Head of caudate nucleus (tissue), 42 donors: ENCODE measurements at regions not wholly inside any gene's neighbourhood (a gene's known extent, or its start where the extent isn't known, plus 50 kb on each side); places are given as distances from the start of the nearest gene placed in this dataset.

ENCODE experiments used
- DNase-seq, 42 donors: peaks; one replicate each; pipeline versions ENCODE4 v3.0.0 to v3.0.0-alpha.2; 2020 to 2021; ENCODE audit warnings: mixed read lengths in 7 of 42
- intact Hi-C: fragments of 100-400 bp; cut with DNase I; formaldehyde crosslinking; loops from one replicate; pipeline ENCODE4 v1.15.0; 2022

DNA sequence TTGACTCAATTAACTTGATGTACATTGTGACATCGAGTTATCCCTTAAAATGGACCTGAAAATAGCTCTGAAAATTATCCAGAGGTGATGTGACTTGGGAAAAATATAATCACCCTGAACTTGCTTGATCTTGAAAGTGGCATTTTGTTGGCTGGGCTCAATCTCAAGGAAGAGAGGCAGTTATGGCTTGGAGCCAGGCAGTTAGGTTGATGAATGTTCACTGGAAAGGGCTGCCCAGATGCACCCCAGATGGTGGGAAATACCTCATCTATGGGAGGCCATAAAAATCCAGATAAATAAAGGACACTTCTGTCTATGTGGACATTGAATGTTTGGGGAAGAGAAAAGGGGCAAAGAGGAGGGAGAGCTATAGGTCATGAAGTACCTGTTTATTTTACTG is 55.7 kb upstream of the OR5AN1 start:
- intact Hi-C loops, result no loop called here
- no peak for DNase-seq

DNA sequence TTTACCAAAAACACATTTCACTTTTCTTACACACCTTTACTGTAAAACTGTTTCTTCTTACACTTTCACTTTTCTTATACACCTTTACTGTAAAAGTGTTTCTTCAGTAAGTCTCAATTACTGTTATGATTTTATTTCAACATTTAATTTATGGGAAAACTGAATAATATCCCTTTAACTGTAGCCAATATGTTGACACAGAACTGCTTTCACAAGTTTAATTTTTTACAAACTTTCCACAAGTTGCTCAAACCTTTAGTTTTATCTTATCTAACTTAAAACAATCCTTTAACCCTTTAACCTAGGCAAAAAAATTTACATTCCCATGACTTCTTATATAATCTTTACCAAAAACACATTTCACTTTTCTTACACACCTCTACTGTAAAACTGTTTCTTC is 63.3 kb upstream of the OR5AN1 start:
- intact Hi-C loops, result no loop called here
- no peak for DNase-seq

DNA sequence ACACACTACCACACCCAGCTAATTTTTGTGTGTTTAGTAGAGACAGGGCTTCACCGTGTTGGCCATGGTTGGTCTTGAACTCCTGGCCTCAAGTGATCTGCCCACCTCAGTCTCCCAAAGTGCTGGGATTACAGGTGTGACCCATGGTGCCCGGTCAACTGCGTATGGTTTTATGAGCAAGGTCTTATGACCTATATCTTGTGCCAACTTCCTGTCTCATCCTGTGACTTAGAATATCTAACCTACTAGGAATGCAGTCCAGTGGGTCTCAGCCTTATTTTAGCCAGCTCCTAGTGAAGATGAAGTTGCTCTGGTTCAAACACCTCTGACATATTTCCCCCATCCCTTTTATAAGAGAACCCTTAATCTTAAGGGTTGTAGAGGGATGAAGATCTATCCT is 66.1 kb upstream of the OR5AN1 start:
- intact Hi-C loops, result no loop called here
- DNase-seq, result no peak

DNA sequence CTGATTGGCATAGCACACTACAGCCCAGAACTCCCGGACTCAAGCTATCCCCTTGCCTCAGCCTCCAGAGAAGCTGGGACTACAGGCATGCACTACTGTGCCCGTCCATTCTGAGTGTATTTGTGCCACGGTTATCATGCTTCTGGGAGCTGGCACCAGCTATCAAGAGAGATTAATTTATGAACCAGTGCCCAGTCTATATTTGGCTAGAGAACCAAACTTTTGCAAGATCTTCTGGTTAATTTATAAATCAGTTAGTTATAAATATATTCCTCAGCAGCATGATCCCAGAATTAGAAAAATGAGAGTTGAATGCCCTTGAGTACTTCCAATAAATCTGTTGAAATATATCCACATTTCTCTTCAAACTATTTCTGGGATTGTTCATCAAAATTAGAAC is 67.5 kb upstream of the OR5AN1 start:
- DNase-seq, result no peak
- intact Hi-C loops, result no loop called here

DNA sequence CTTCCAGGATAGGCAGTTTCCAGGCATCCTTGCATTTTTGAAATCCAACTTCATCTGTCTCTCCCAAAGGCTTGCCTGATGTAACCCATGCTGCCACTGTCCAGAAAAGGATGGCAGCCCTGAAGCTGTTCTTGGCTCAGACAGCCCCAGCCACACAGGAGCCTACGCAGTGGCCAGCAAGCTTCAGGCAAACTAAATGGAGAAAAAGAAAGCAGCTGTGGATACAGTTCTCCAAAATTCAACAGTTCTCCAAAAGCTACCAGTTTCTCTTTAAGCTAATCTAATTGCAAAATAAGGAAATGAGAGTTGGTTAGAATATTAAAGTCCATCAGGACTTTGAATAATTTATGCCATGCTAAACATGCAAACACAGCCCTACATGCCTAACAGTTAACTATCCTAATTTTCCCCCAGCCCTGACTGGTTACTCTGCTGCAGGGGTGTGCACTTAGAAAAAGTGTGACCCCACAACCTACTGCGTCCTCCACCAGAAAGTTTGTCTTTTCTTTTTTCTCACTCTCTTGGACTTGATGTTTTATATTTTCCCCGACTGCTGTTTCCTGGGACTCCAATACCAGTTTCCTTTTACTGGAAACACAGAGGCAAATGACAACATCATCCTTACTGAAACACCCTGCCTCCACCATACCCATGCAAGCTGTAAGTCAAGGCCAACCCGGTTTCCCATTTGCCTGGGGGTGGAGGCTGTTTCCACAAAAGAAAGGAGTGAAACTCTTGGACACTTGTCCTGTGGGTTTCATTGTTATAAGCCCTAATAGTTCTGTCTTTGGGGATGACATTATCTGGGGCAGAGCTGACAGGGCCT is 69.1 kb upstream of the OR5AN1 start:
- no peak for DNase-seq
- intact Hi-C loops, result no loop called here

DNA sequence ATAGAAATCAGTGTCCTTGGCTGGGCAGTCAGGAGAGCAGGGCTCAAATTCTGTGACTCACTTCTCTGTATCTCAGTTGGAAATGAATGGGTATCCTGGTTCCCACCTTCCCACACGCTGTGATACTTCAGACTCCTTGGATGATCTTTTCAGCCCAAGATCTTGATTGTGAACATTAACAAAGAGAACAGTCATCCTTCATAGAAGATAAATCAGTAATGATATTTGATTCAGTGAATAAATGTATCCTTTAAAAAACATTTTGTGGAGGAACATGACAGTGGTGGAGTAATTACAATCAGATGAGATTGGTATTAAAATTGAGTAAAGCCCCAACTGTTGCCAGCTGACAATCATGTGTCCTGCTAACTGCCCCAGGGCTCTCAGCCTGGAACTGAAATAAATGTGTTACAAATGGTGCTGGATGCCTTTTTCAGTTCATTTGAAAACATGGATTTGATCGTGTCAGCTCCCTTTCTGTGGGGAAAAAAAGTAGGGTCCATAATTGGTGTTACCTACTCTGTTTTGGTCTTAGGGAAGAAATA is 72.9 kb upstream of the OR5AN1 start:
- intact Hi-C loops, result no loop called here
- DNase-seq, result no peak

DNA sequence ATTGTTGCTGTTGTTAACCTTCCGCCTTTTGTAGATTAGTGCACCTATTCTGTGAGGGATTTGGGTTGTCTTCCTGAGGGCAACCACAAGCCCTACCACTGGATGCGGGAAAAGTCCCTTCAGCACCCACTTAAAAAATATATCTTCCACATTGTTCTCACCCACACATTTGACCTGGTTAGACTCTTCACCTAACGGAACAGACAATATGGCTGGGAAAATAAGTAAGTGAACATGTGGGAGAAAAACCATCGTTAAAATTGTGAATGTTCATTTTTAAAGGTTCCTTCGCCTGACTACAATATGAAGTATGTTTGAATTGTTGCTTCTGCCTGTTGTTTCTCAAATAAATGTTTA is 72.0 kb upstream of the MPEG1 start:
- DNase-seq, result no peak
- intact Hi-C loops, result loop anchor here (5.0 kb wide), 1 partner anchor 112 kb away; the partner anchor contains the start of gene DTX4

DNA sequence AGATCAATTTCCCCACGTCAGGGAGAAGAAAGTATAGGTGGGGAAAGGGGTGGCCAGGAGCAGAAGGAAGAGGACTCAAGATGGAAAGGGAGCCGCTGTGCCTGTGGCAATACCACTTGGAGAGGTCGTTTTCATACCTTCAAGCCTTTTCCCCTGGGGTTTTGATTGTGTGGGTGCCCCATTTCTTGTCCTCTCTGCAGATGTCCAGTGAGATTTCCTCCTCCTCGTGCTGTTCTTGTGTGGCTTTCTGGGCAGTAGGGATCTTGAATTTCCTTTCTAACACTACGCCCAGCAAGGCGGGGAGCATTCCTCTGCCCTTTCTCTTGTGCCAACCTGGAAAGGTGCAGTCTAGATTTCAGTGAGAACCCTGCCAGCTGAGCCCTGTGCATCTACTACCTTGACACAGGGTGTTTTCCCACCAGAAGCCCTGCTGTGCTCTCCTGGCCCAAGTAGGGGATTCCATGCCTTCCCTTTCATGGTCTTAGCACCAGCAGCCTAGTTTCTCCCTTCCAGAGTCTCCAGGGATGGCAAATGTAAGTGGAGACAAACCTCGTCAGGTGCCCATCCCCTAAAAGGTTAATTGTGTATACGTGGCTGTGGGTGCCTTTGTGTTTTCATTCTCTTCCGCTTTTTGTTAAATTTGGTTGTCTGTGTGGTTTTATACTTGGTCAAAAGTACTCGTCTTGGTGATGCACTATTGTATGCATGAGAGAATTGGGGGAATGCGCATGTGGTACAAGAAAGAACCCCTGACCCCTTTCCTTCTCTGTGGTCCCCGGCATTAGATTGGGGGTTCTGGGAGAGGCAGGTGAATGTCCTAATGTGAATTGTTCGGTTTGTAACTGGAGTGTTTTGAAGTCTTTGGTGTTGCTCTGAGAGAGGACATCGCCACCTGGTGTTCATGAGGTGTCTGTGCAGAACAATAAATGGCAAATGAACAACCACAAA is 71.4 kb upstream of the MPEG1 start:
- DNase-seq, result peak in 34 of 42 donors; percentile 16 to 76 (median 48)
- intact Hi-C loops, result loop anchor here (5.0 kb wide), 1 partner anchor 112 kb away; the partner anchor contains the start of gene DTX4

DNA sequence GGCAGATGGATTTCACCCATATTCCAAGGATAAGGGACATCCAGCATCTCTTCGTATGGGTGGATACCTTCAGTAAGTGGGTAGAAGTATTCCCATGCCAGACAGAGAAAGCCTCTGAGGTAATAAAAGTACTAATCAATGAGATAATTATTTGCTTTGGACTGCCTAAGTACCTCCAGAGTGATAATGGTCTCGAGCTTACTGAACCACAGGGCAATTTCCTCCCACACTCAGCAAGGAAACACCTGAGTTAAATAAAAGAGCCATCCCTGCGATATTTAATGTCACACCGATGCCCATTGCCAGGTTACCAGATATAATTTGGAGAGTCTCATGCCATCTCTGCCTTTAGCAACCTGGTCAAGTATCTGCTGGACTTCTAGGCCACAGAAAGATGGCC is 70.6 kb upstream of the MPEG1 start:
- intact Hi-C loops, result loop anchor here (5.0 kb wide), 1 partner anchor 111 kb away; the partner anchor contains the start of gene DTX4
- no peak for DNase-seq

DNA sequence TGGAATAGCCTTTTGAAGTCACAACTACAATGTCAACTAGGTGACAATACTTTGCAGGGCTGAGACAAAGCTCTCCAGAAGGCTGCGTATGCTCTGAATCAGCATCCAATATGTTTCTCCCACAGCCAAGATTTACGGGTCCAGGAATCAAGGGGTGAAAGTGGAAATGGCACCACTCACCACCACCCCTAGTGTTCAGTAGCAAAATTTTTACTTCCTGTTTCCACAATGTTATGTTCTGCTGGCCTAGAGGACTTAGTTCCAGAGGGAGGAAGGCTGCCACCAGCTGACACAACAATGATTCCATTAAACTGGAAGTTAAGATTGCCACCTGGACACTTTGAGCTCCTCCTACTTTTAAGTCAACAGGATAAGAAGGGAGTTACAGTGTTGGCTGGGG is 68.5 kb upstream of the MPEG1 start:
- DNase-seq, result no peak
- intact Hi-C loops, result loop anchor here (5.0 kb wide), 1 partner anchor 109 kb away; the partner anchor contains the start of gene DTX4

DNA sequence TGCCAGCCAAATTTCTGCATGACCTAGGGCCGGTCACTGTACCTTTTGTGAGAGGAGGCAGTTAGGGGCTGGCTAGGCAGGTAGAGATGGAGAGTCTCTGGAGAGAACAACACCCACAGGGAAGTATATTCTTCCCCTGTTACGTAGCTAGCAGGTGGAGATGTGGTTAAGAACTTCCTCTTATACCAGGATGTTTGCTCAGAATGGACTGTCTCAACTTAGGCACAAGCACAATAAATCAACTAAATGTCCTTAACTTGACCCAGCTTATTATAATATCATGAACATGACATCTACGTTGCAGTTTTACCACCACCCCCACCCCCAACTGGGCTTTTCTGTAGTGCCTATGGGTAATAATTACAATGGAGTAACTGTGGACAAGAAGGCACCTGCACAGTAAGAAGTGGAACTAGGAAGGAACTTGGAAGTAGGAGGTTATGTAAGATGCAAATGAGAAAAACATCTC is 60.7 kb upstream of the MPEG1 start:
- intact Hi-C loops, result no loop called here
- DNase-seq, result no peak

DNA sequence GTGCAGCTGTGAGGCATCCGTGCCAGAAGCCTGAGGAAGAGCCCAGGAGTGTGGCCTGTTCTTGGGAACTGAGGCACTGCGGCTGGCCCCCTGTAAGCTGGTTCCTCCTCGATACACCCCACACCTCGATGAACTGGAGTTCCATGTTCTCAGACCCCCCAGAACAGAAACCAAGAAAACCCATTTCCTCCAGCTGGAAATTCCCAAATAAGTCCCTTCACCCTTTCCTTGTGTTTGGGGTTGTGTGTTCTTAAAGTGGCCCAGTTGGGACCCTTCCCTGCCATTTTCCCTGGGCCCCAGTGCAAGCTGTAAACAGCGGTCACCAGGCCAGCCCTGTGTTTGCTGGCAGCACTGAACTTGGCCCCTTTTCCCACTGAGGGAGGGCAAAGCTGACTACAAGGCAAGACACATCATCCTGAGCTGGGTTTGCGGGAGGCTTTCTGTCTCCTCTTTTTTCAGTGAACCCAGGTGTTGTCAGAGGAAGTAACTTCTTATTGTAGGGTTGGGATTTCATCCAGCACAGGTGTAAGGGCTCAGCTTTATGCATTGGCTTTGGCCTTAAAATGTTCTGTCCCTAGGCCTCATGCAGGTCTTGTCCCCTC is 60.1 kb upstream of the MPEG1 start:
- no peak for DNase-seq
- intact Hi-C loops, result no loop called here

DNA sequence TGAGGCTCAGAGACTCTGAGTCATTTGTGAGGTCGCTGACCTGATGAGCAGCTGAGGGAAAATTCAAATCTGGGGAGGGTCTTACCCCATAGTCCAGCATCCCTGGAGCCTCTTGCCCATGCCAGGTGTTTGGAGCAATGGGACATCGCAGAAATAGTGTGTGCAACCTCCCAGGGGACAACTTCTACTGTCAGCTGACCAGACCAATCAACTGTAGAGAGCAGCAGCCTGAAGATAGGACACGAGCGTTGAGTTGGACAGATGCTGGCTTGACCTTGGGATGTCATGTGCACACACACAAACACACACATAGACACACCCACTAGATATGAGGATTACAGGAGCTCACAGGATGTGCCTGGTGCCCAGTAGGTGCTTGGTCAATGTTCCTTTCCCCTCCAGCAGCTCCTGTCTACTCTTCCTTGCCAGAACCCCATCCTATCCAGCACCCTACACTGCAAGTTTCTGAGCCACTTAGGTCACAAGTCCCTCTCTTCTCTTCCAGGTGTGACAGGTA is 59.1 kb upstream of the MPEG1 start:
- intact Hi-C loops, result no loop called here
- DNase-seq, result no peak

DNA sequence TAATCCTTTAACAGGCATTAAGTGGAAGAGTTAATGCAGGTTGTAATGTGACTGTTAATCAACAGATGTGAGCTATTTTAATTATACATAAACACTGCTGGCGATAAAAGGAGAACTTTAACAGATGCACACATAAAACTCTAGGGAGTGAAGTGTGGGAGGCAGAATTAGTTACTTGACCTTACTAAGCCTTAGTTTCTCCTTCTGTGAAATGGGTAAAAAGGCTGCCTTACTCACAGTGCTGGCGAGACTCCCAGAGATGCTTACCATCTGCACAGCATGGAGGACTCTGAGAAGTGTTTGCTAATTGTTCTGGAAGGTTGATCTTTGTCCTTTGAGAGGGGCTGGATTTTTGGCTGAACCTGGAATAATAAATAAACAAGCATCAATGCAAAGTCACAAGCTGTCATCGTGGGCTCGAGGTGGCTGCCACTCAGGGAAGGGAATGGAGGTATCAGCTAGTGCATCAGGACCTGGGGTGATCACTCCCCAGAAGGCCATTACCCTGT is 58.6 kb upstream of the MPEG1 start:
- no peak for DNase-seq
- intact Hi-C loops, result no loop called here

DNA sequence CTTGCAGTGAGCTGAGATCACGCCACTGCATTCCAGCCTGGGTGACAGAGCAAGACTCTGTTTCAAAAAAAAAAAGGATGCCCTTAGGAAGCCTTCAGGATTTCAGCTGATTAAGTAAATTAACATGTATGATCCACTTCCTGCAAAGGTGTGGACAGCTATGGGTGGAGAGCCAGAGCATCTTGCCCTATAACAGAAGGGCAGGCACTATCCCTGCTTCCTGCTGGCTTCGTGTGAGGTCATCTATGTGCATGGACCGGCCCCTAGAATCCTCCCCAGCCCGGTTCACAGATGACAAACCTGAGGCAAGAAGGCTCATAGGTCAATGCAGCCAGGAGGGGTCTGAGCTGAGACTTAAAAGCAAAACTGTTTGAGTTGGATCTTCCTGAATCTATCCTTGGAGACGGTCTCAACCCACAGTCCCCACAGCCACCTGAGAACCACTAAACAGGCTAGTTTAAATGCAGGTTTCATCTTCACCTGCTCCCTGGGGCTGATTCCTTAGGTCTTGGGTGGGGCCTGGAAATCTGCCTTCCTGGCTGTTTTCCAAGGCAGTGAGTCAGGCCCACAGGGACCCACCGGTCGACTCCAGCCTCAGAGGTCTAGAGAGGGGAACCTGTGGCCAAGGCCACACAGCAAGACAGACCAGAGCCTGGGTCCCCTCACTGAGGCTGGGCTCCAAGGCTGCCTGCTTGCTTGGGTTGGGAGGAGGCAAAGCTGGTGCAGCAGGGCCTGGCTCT is 55.2 kb upstream of the MPEG1 start:
- intact Hi-C loops, result no loop called here
- no peak for DNase-seq

DNA sequence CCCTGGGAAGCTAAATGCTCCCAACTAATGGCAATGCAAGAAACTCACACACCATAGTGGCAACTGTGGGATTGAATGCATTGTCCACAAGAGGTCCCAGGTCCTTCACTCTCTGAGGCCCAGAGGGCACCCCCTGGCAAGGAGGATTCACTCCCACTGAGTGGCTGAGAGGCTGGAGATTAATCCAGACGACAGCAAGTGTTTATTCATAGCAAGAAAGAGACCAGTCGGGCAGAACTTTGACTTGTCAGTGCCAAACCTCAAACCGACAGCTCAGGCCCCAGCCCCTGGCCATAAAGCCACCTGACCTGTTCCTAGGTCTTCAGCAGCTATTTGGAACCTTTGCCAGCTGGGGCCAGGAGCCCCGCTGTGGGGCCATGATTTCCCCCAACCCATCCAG is 54.5 kb upstream of the MPEG1 start:
- intact Hi-C loops, result no loop called here
- DNase-seq, result no peak

DNA sequence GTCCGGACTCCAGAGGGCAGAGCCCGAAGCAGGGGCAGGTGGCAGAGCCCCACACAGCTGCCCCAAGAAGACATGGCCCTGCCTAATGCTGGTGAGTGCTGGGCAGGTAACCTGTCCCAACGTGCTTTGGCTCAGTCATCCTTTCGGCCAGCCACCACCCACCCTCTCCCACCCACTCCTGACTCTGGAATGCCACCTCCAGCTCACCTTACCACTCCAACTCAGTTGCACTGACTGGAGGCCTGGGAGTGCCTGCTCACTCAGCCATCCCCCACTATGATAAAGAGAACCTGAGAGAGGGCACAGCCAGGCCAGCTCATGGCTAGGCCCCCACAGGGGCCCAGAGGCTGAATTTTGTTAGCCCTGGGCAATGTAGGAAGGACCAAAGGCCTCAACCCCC is 53.8 kb upstream of the MPEG1 start:
- DNase-seq, result no peak
- intact Hi-C loops, result no loop called here

DNA sequence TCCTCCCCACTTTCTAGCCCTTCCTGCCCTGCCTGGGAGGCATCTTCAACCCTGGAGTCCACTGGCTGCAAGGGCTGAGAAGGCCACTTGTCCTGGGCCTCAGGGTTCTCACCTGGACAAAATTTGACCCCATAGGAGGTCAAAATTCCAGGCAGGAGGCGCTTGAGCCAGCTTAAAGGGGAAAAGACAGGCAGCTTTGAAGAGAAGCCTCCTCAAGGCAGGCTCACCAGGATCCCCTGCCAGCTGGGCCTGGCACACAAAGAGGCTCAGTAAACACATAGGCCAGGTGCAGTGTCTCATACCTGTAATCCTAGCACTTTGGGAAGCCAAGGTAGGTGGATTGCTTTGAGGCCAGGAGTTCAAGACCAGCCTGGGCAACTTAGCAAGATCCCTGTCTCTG is 53.0 kb upstream of the MPEG1 start:
- no peak for DNase-seq
- intact Hi-C loops, result no loop called here
